Chondrocyte (in vitro differentiated cells): ENCODE measurements at regions not wholly inside any gene's neighbourhood (a gene's known extent, or its start where the extent isn't known, plus 50 kb on each side); places are given as distances from the start of the nearest gene placed in this dataset.

Source experiments
- DNase-seq: peaks from one replicate; pipeline ENCODE4 v3.0.0; 2021; ENCODE audit warnings: mixed read lengths, low spot score
- H3K27ac Mint-ChIP-seq: one replicate; pipeline ENCODE4 v1.8.0; 2021; ENCODE audit warnings: mild to moderate bottlenecking, moderate library complexity, mixed read lengths; ENCODE audit not compliant: unreplicated experiment
- H3K27me3 Mint-ChIP-seq: 2 replicates; pipeline ENCODE4 v1.8.0; 2021; ENCODE audit warnings: low read depth, mixed read lengths
- H3K36me3 Mint-ChIP-seq: 2 replicates; pipeline ENCODE4 v1.8.0; 2021; ENCODE audit warnings: low read depth, mixed read lengths
- H3K4me1 Mint-ChIP-seq: 2 replicates; pipeline ENCODE4 v1.8.0; 2021; ENCODE audit warnings: low read depth, mild to moderate bottlenecking, mixed read lengths
- H3K4me3 Mint-ChIP-seq: one replicate; pipeline ENCODE4 v1.8.0; 2021; ENCODE audit warnings: mild to moderate bottlenecking, moderate library complexity, mixed read lengths; ENCODE audit not compliant: unreplicated experiment
- H3K9me3 Mint-ChIP-seq: 2 replicates; pipeline ENCODE4 v1.8.0; 2021; ENCODE audit warnings: low read depth, mixed read lengths
- TF ChIP-seq, protein P1 (sequence below): fragments of 200-600 bp; sonication (generic); IDR thresholded peaks from 2 replicates; pipeline ENCODE4 v1.5.0; 2021; ENCODE audit warnings: antibody characterized with exemption, mild to moderate bottlenecking, moderate library complexity

DNA sequence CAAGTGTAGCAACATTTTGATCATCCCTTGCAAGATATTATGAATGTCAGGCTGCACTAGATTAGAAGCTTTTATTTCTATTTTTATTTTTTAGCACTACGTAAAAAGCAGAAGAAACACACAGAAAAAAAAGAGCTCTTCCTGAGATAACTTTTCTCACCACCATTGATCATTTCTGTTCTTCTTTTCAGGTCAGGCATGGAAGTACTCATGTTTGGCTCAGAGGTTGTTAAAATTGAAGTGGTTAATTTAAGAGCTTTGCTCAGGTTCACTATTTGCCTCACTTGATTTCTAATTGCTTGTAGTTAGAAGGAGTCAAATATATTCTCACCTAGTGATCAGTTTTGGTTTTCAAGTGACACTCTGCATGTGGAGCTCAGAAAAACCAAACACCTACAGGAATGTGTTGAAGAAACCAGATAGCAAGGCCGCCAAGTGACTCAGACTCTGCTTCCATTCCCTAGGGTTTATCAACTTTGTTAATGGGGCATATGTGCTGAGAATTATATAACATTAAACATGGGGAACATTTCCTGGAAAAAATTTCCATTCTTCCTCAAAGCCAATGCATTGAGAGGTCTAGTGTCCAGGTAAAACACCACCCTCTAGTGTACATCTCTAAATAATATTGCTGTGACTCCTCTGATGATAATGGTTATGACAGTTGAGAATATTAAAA lies 679.8 kb downstream of the CETN3 start:
- Mint-ChIP-seq H3K4me3 (no peak overlapping the region), H3K27me3 (no peaks in the 10 kb centered on the region), H3K9me3 (no peaks in the 10 kb centered on the region), H3K36me3 (no peaks in the 10 kb centered on the region), H3K27ac (peak overlapping the region; percentile 24), H3K4me1 (peaks cover 45% of the 10 kb centered on the region)
- TF ChIP-seq, protein P1, sequence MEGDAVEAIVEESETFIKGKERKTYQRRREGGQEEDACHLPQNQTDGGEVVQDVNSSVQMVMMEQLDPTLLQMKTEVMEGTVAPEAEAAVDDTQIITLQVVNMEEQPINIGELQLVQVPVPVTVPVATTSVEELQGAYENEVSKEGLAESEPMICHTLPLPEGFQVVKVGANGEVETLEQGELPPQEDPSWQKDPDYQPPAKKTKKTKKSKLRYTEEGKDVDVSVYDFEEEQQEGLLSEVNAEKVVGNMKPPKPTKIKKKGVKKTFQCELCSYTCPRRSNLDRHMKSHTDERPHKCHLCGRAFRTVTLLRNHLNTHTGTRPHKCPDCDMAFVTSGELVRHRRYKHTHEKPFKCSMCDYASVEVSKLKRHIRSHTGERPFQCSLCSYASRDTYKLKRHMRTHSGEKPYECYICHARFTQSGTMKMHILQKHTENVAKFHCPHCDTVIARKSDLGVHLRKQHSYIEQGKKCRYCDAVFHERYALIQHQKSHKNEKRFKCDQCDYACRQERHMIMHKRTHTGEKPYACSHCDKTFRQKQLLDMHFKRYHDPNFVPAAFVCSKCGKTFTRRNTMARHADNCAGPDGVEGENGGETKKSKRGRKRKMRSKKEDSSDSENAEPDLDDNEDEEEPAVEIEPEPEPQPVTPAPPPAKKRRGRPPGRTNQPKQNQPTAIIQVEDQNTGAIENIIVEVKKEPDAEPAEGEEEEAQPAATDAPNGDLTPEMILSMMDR = peak; percentile 68
- no peak for DNase-seq

DNA sequence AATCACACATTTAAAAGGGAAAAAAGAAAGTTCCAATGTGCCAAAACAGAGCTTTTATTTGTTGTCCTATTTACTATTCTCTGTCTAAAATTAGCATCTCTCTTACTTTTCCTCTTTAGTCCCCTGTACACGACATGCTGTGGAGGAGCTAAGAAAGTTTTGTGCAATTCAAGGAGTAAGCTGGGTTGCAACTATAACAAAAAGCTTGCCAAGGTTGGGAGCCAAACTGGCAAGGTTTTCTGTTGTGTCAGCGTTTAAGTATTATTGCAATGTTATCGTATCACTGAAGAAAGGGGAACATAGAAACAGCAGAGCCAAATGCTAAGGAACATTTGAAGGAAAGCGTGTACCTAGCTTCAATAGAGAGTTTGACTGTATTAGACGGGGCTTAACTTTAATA lies 680.8 kb downstream of the CETN3 start:
- no peaks in the 10 kb centered on the region for H3K36me3 Mint-ChIP-seq
- H3K9me3 Mint-ChIP-seq = no peaks in the 10 kb centered on the region
- H3K4me3 Mint-ChIP-seq = no peak overlapping the region
- H3K27ac Mint-ChIP-seq = no peak overlapping the region
- H3K4me1 Mint-ChIP-seq = peaks cover 42% of the 10 kb centered on the region
- DNase-seq = no peak
- no peaks in the 10 kb centered on the region for H3K27me3 Mint-ChIP-seq
- TF ChIP-seq, protein P1 = no peak

DNA sequence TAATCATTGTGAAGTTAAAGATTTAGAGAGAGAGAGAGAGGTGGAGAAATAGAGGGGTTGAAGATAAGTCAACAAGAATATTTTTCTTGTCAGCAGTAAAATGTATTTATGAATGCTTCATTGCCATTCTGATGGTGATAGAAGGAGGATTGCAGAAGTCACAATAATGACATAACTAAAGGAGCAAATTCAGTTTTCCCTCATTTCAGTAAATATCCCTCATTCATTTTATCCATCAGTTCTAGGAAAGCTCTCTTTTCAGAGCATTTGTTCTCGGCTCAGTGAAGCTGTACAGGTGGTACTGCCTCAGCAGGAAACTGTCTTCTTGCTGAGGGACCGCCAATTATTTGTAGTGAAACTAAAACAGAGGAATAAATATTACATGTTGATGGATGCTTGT lies 681.4 kb downstream of the CETN3 start:
- H3K4me1 Mint-ChIP-seq = peaks cover 46% of the 10 kb centered on the region
- H3K9me3 Mint-ChIP-seq = no peaks in the 10 kb centered on the region
- TF ChIP-seq, protein P1 = no peak
- DNase-seq = no peak
- no peak overlapping the region for H3K4me3 Mint-ChIP-seq
- H3K27ac Mint-ChIP-seq = no peak overlapping the region
- H3K36me3 Mint-ChIP-seq = no peaks in the 10 kb centered on the region
- H3K27me3 Mint-ChIP-seq = no peaks in the 10 kb centered on the region

DNA sequence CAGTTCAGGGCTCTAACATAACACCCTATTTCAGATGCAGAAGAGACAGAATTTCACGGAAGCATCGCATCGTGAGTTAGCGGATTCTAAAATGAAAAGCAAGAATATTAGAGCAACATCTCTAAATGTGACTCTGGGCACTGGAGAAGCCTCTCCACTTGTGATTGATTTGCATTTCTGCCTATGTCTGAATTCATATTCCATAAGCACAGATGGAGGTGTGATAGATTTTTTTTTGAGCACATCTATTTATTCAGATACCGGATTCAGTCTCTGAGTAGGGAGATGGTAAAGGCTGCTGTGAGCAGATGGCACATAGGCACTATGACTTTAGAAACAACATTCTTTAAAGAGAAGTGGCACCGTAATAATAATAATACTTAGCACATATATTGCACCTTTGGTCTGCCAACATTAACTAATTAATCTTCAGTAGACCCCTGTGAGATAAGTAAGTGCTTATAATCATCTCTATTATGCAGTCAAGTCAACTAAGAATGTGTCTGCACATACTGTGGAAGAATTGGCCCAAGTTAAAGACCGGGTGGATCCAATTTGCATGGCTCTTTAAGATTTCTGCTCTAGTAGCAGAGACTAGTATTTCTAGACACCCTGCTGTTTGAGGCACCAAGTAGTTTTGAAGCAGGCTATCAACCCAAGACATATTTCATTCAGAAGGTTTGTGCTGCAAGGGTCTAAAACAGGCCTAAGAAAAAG lies 685.0 kb downstream of the CETN3 start:
- Mint-ChIP-seq H3K27ac (no peak overlapping the region), H3K4me3 (no peak overlapping the region), H3K27me3 (no peaks in the 10 kb centered on the region), H3K9me3 (no peaks in the 10 kb centered on the region), H3K36me3 (no peaks in the 10 kb centered on the region), H3K4me1 (peaks cover 30% of the 10 kb centered on the region)
- no peak for DNase-seq
- TF ChIP-seq, protein P1 = no peak

DNA sequence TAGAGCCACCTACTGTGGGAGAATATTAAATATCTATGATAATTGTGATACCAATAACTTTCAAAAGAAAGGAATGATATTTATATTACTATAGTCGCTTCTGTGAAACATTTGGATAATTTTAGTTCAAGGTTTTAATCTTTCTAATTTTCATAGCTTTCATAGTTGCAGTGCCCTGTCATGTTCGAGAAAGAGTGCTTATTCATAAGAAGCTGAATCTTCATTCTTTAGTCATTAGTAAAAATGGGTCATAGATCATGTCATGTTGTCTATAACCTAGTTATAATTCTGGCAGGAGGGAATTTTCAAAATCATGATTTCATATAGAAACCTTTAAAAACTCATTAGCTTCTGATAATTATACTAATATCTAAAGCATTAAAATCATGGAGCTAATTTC lies 685.6 kb downstream of the CETN3 start:
- peaks cover 24% of the 10 kb centered on the region for H3K4me1 Mint-ChIP-seq
- H3K36me3 Mint-ChIP-seq = no peaks in the 10 kb centered on the region
- no peak overlapping the region for H3K27ac Mint-ChIP-seq
- no peaks in the 10 kb centered on the region for H3K27me3 Mint-ChIP-seq
- DNase-seq = no peak
- TF ChIP-seq, protein P1 = no peak
- no peak overlapping the region for H3K4me3 Mint-ChIP-seq
- no peaks in the 10 kb centered on the region for H3K9me3 Mint-ChIP-seq
